ENCODE measurements at regions not wholly inside any gene's neighbourhood (a gene's known extent, or its start where the extent isn't known, plus 50 kb on each side); places are given as distances from the start of the nearest gene placed in this dataset.

DNA sequence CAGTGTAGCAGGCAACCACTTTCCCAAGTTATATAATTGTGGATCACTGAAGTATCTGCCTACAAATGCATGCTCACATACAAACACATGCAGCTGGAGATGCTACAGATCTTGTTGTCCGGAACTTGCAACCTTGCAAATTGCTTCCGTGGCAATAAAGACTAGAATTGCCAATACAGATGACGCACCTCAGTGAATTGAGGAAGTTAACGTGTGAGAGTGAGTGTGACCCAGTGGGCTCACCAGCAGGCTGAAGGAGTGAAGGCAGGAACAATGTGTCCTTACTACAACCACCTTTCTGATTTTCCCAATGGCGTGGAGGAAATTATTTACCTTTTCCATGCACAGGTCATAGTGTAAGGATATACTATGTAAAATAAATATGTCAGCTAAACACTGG is 89.4 kb upstream of the GRIP1 start (continued):
- TF ChIP-seq EZH2phosphoT487 (IDR thresholded peaks at IDR 0.05; ENCODE audit: unreplicated experiment) = no peak

DNA sequence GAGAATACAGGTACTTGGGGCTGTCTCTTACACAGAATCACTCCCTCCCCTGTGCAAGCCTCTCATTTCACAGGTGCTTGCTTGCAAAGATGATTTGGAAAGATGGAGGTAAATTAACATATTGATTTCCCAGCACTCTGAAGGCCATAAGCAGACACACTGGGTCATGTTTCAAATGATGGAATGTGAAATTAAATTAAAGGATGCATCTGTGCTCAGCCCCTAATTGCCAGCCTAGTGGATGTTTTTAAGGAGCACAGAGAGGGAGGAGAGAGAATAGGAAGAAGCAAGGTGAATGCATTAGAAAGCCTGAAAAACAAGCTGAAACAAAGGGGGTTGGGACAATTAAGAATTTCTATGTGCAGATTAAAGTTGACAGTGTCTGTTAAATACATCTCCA is 96.1 kb upstream of the GRIP1 start:
- Mint-ChIP-seq H3K27me3 (ENCODE audit: insufficient read depth, low read depth, poor library complexity) (no peaks in the 10 kb centered on the region), H3K4me3 (no peak overlapping the region), H3K27ac (no peak overlapping the region), H3K4me1 (peaks cover 11% of the 10 kb centered on the region), H3K9me3 (no peaks in the 10 kb centered on the region), H3K36me3 (ENCODE audit: low read depth) (no peaks in the 10 kb centered on the region)
- Histone ChIP-seq H3K27ac (ENCODE audit: low read depth) (no peak overlapping the region), H3K4me3 (no peak overlapping the region), H4K20me1 (replicated peaks; ENCODE audit: insufficient read depth) (no peaks in the 10 kb centered on the region), H3K36me3 (ENCODE audit: insufficient read depth) (no peaks in the 10 kb centered on the region), H3K9me2 (ENCODE audit: insufficient read depth) (peaks cover 9% of the 10 kb centered on the region), H3K4me2 (no peak overlapping the region), H2AFZ (no peak overlapping the region), H3K27me3 (ENCODE audit: insufficient read depth) (no peaks in the 10 kb centered on the region), H3K4me1 (ENCODE audit: insufficient read depth) (peaks cover 14% of the 10 kb centered on the region), H3F3A (replicated peaks; ENCODE audit: low read depth) (no peaks in the 10 kb centered on the region), H3K79me2 (replicated peaks; ENCODE audit: insufficient read depth) (no peaks in the 10 kb centered on the region)
- DNase-seq (ENCODE audit: low spot score) = no peak
- TF ChIP-seq EZH2phosphoT487 (IDR thresholded peaks at IDR 0.05; ENCODE audit: unreplicated experiment) = no peak
- TF ChIP-seq ZNF114 (CRISPR knock-in tag; IDR thresholded peaks at IDR 0.05) = no peak
- no peak for TF ChIP-seq JUNB (IDR thresholded peaks at IDR 0.05; ENCODE audit: unreplicated experiment)
- no peak for TF ChIP-seq STAT1 (IDR thresholded peaks at IDR 0.05; ENCODE audit: unreplicated experiment)
- no peak for TF ChIP-seq ZNF331 (CRISPR knock-in tag; IDR thresholded peaks at IDR 0.05; ENCODE audit: low read depth)
- TF ChIP-seq, protein P1, sequence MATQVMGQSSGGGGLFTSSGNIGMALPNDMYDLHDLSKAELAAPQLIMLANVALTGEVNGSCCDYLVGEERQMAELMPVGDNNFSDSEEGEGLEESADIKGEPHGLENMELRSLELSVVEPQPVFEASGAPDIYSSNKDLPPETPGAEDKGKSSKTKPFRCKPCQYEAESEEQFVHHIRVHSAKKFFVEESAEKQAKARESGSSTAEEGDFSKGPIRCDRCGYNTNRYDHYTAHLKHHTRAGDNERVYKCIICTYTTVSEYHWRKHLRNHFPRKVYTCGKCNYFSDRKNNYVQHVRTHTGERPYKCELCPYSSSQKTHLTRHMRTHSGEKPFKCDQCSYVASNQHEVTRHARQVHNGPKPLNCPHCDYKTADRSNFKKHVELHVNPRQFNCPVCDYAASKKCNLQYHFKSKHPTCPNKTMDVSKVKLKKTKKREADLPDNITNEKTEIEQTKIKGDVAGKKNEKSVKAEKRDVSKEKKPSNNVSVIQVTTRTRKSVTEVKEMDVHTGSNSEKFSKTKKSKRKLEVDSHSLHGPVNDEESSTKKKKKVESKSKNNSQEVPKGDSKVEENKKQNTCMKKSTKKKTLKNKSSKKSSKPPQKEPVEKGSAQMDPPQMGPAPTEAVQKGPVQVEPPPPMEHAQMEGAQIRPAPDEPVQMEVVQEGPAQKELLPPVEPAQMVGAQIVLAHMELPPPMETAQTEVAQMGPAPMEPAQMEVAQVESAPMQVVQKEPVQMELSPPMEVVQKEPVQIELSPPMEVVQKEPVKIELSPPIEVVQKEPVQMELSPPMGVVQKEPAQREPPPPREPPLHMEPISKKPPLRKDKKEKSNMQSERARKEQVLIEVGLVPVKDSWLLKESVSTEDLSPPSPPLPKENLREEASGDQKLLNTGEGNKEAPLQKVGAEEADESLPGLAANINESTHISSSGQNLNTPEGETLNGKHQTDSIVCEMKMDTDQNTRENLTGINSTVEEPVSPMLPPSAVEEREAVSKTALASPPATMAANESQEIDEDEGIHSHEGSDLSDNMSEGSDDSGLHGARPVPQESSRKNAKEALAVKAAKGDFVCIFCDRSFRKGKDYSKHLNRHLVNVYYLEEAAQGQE (IDR thresholded peaks at IDR 0.05; ENCODE audit: unreplicated experiment) = no peak
- TF ChIP-seq, protein P2, sequence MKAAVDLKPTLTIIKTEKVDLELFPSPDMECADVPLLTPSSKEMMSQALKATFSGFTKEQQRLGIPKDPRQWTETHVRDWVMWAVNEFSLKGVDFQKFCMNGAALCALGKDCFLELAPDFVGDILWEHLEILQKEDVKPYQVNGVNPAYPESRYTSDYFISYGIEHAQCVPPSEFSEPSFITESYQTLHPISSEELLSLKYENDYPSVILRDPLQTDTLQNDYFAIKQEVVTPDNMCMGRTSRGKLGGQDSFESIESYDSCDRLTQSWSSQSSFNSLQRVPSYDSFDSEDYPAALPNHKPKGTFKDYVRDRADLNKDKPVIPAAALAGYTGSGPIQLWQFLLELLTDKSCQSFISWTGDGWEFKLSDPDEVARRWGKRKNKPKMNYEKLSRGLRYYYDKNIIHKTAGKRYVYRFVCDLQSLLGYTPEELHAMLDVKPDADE (IDR thresholded peaks at IDR 0.05) = no peak
- TF ChIP-seq CREB1 (CRISPR knock-in tag; IDR thresholded peaks at IDR 0.05; ENCODE audit: low read depth) = no peak
- no peak for ATAC-seq

DNA sequence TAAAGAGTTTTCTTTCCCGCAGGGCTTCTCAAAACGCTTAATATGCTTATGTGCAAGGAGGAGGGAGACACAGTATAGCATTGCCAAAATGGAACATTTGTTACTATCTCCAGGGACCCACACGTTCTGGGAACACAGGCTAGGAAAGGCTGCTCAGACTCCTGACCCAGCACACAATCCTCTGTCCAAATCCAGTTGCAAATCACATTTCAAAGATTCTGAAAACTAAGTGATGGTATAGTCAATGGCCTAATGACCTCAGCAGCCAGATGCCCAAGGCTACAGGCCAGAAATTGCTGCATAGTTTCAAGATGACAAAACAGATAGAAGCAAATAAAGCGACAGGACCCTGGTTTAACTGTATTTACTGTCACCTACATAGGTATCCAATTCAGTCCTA is 97.0 kb upstream of the GRIP1 start:
- no peaks in the 10 kb centered on the region for H3K79me2 ChIP-seq (replicated peaks; ENCODE audit: insufficient read depth)
- H2AFZ ChIP-seq = no peak overlapping the region
- H3K27ac Mint-ChIP-seq = no peak overlapping the region; the same call in 1 of the 2 replicates
- H3K27me3 Mint-ChIP-seq (ENCODE audit: insufficient read depth, low read depth, poor library complexity) = no peaks in the 10 kb centered on the region
- ATAC-seq = no peak
- H4K20me1 ChIP-seq (replicated peaks; ENCODE audit: insufficient read depth) = no peaks in the 10 kb centered on the region
- H3K36me3 ChIP-seq (ENCODE audit: insufficient read depth) = no peaks in the 10 kb centered on the region
- H3K9me3 Mint-ChIP-seq = no peaks in the 10 kb centered on the region
- H3K36me3 Mint-ChIP-seq (ENCODE audit: low read depth) = no peaks in the 10 kb centered on the region
- H3K4me2 ChIP-seq = no peak overlapping the region
- DNase-seq (ENCODE audit: low spot score) = no peak
- no peak overlapping the region for H3K4me3 Mint-ChIP-seq
- H3K27me3 ChIP-seq (ENCODE audit: insufficient read depth) = no peaks in the 10 kb centered on the region
- H3K4me1 Mint-ChIP-seq = peaks cover 11% of the 10 kb centered on the region
- no peak overlapping the region for H3K27ac ChIP-seq (ENCODE audit: low read depth)
- no peak overlapping the region for H3K4me3 ChIP-seq
- H3K9me2 ChIP-seq (ENCODE audit: insufficient read depth) = peaks cover 9% of the 10 kb centered on the region
- H3F3A ChIP-seq (replicated peaks; ENCODE audit: low read depth) = no peaks in the 10 kb centered on the region
- peaks cover 14% of the 10 kb centered on the region for H3K4me1 ChIP-seq (ENCODE audit: insufficient read depth)
- TF ChIP-seq, protein P3, sequence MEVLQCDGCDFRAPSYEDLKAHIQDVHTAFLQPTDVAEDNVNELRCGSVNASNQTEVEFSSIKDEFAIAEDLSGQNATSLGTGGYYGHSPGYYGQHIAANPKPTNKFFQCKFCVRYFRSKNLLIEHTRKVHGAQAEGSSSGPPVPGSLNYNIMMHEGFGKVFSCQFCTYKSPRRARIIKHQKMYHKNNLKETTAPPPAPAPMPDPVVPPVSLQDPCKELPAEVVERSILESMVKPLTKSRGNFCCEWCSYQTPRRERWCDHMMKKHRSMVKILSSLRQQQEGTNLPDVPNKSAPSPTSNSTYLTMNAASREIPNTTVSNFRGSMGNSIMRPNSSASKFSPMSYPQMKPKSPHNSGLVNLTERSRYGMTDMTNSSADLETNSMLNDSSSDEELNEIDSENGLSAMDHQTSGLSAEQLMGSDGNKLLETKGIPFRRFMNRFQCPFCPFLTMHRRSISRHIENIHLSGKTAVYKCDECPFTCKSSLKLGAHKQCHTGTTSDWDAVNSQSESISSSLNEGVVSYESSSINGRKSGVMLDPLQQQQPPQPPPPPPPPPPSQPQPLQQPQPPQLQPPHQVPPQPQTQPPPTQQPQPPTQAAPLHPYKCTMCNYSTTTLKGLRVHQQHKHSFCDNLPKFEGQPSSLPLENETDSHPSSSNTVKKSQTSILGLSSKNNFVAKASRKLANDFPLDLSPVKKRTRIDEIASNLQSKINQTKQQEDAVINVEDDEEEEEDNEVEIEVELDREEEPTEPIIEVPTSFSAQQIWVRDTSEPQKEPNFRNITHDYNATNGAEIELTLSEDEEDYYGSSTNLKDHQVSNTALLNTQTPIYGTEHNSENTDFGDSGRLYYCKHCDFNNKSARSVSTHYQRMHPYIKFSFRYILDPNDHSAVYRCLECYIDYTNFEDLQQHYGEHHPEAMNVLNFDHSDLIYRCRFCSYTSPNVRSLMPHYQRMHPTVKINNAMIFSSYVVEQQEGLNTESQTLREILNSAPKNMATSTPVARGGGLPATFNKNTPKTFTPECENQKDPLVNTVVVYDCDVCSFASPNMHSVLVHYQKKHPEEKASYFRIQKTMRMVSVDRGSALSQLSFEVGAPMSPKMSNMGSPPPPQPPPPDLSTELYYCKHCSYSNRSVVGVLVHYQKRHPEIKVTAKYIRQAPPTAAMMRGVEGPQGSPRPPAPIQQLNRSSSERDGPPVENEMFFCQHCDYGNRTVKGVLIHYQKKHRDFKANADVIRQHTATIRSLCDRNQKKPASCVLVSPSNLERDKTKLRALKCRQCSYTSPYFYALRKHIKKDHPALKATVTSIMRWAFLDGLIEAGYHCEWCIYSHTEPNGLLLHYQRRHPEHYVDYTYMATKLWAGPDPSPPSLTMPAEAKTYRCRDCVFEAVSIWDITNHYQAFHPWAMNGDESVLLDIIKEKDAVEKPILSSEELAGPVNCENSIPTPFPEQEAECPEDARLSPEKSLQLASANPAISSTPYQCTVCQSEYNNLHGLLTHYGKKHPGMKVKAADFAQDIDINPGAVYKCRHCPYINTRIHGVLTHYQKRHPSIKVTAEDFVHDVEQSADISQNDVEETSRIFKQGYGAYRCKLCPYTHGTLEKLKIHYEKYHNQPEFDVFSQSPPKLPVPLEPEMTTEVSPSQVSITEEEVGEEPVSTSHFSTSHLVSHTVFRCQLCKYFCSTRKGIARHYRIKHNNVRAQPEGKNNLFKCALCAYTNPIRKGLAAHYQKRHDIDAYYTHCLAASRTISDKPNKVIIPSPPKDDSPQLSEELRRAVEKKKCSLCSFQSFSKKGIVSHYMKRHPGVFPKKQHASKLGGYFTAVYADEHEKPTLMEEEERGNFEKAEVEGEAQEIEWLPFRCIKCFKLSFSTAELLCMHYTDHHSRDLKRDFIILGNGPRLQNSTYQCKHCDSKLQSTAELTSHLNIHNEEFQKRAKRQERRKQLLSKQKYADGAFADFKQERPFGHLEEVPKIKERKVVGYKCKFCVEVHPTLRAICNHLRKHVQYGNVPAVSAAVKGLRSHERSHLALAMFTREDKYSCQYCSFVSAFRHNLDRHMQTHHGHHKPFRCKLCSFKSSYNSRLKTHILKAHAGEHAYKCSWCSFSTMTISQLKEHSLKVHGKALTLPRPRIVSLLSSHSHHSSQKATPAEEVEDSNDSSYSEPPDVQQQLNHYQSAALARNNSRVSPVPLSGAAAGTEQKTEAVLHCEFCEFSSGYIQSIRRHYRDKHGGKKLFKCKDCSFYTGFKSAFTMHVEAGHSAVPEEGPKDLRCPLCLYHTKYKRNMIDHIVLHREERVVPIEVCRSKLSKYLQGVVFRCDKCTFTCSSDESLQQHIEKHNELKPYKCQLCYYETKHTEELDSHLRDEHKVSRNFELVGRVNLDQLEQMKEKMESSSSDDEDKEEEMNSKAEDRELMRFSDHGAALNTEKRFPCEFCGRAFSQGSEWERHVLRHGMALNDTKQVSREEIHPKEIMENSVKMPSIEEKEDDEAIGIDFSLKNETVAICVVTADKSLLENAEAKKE (CRISPR knock-in tag; IDR thresholded peaks at IDR 0.05) = no peak
